ENCODE measurements at regions not wholly inside any gene's neighbourhood (a gene's known extent, or its start where the extent isn't known, plus 50 kb on each side); places are given as distances from the start of the nearest gene placed in this dataset.

DNA sequence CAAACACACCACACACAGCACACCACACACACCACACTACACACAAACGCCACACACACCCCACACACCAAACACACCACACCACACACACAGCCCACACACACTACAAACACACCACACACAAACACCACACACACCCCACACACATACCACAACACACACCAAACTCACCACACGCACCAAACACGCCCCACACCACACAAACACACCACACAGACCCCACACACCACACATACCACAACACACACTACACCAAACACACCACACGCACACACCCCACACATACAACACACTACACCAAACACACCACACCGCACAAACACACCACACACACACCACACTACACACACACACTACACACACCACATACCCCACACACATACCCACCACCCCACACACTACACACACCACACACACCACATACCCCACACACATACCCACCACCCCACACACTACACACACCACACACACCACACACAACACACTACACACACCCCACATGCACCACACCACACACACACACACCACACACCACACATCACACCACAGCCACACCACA, 151.2 kb downstream of the ERCC6L2 start:
- TF ChIP-seq POLR2A (IDR thresholded peaks at IDR 0.05): no peak
- TF ChIP-seq, protein P1, sequence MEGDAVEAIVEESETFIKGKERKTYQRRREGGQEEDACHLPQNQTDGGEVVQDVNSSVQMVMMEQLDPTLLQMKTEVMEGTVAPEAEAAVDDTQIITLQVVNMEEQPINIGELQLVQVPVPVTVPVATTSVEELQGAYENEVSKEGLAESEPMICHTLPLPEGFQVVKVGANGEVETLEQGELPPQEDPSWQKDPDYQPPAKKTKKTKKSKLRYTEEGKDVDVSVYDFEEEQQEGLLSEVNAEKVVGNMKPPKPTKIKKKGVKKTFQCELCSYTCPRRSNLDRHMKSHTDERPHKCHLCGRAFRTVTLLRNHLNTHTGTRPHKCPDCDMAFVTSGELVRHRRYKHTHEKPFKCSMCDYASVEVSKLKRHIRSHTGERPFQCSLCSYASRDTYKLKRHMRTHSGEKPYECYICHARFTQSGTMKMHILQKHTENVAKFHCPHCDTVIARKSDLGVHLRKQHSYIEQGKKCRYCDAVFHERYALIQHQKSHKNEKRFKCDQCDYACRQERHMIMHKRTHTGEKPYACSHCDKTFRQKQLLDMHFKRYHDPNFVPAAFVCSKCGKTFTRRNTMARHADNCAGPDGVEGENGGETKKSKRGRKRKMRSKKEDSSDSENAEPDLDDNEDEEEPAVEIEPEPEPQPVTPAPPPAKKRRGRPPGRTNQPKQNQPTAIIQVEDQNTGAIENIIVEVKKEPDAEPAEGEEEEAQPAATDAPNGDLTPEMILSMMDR (IDR thresholded peaks at IDR 0.05): no peak
- Histone ChIP-seq H3K27ac (no peak overlapping the region), H3K4me1 (peaks cover 28 to 45% of the 10 kb centered on the region in 2 donors), H3K9me3 (no peaks in the 10 kb centered on the region), H3K4me3 (replicated peaks in 1 of 3) (peak overlapping the region in 1 of 3 donors; percentile 28), H3K27me3 (no peaks in the 10 kb centered on the region), H3K36me3 (no peaks in the 10 kb centered on the region)
- no peak for DNase-seq
- intact Hi-C loops (cut with DNase I): no loop called here
- 90 to 96% methylated on average over 5 of the region's 5 CpGs for WGBS, 2 donors

DNA sequence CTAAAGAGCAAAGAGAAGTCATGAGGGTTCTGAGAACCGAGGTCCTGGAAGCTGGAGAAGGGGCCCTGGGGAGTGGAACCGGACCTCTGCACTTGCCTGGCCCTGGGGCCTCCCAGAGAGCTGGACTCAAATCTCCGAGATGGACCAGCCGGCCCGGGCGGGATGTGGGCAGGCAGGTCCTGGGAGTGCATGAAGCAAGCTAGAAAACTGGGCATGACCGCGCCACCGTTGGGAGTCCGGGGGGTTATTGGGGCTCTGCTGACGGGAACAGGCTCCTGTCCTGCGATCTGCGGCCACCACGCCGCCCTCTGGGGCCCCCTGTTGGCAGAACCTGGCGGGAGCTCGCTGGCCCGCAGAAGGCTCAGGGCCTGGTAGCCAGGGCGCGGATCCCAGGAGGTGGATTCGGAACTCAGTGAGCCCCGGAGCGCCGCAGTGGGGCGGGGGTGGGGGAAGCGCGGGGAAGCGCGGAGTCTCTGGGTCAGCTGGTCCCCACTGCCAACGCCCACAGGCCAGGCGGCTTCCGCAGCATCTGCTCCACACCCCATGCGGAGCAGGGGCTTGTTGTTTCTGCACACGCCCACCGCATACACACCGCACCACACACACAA, 150.6 kb downstream of the ERCC6L2 start:
- Histone ChIP-seq H3K4me1 (peaks cover 23 to 39% of the 10 kb centered on the region in 2 donors), H3K27ac (no peak overlapping the region), H3K4me3 (replicated peaks in 1 of 3) (no peak overlapping the region), H3K36me3 (no peaks in the 10 kb centered on the region), H3K9me3 (no peaks in the 10 kb centered on the region), H3K27me3 (no peaks in the 10 kb centered on the region)
- no peak for DNase-seq
- TF ChIP-seq, protein P1 (IDR thresholded peaks at IDR 0.05): no peak
- TF ChIP-seq POLR2A (IDR thresholded peaks at IDR 0.05): no peak
- 85 to 92% methylated on average over 13 to 14 of the region's 36 CpGs for WGBS, 2 donors
- intact Hi-C loops (cut with DNase I): no loop called here

DNA sequence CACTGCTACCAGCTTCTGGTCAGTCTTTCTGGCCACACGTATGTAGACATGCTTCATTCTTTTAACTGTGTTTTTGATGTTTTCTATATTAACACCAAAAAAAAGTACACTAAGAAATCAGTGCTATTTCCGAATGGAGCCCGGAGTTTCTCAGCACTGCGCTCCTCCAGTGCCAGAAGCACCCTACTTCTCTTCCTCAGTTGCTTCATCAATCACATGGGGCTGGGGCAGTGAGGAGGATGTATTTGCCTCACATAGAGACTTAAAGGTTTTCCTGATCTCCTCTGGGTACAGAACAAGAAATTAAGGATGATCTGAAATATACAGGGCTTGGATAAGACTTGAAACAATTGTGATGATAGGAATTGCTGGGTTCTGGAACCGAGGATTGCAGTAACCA, 148.0 kb downstream of the ERCC6L2 start:
- no peaks in the 10 kb centered on the region for H3K9me3 ChIP-seq
- no peak for DNase-seq
- peak overlapping the region in 2 of 3 donors; percentile 45 to 91 for H3K27ac ChIP-seq
- peaks cover 23 to 30% of the 10 kb centered on the region in 2 donors for H3K4me1 ChIP-seq
- 82 to 93% methylated on average over 5 of the region's 5 CpGs for WGBS, 2 donors
- H3K4me3 ChIP-seq (replicated peaks in 1 of 3): no peak overlapping the region
- no peaks in the 10 kb centered on the region for H3K36me3 ChIP-seq
- no peak for TF ChIP-seq POLR2A (IDR thresholded peaks at IDR 0.05)
- TF ChIP-seq, protein P1 (IDR thresholded peaks at IDR 0.05): no peak
- no peaks in the 10 kb centered on the region for H3K27me3 ChIP-seq
- intact Hi-C loops (cut with DNase I): no loop called here

DNA sequence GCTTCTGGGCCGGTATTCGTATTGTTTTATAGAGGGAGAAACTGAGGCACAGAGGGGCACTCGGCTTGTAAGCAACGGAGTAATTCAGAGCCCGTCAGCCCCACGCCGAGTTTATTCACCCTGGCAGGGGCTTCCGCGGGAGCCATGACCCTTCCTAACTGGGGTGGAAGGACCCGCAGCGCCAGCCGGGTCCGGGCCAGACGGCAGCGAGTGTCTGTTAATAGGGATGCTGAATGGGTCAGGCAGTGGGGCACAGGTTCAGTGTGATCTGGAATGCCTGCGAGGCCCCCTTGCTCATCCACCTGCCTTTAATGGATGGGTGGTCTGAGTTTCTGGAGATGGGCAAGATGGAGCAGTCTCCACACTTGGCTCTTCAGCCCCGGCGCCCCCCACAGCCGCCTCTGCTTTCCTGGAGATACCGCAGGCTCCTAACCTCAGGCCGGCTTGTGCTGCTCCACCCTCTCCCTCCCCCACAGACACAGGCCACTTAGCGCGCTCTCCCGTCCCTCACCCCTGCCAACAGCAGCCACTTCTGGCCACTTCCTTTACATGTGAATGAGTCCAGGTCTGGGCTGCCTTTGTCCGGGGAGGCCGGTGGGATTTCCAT, 147.1 kb downstream of the ERCC6L2 start:
- peaks cover 23 to 25% of the 10 kb centered on the region in 2 donors for H3K4me1 ChIP-seq
- peak overlapping the region in 1 of 3 donors; percentile 62 for H3K4me3 ChIP-seq (replicated peaks in 1 of 3)
- no peaks in the 10 kb centered on the region for H3K36me3 ChIP-seq
- H3K27me3 ChIP-seq: no peaks in the 10 kb centered on the region
- TF ChIP-seq POLR2A (IDR thresholded peaks at IDR 0.05): peak in 1 of 2 donors; percentile 55
- TF ChIP-seq, protein P1 (IDR thresholded peaks at IDR 0.05): no peak
- peak overlapping the region; percentile 55 to 91 (median 61) for H3K27ac ChIP-seq
- intact Hi-C loops (cut with DNase I): no loop called here
- 11 to 13% methylated on average over 26 of the region's 26 CpGs for WGBS, 2 donors
- H3K9me3 ChIP-seq: no peaks in the 10 kb centered on the region
- DNase-seq: peak; percentile 88 to 89
